ENCODE measurements at regions not wholly inside any gene's neighbourhood (a gene's known extent, or its start where the extent isn't known, plus 50 kb on each side); places are given as distances from the start of the nearest gene placed in this dataset.
A peak's percentile ranks its signal among the peaks of the same experiment; 100 is the strongest.

DNA sequence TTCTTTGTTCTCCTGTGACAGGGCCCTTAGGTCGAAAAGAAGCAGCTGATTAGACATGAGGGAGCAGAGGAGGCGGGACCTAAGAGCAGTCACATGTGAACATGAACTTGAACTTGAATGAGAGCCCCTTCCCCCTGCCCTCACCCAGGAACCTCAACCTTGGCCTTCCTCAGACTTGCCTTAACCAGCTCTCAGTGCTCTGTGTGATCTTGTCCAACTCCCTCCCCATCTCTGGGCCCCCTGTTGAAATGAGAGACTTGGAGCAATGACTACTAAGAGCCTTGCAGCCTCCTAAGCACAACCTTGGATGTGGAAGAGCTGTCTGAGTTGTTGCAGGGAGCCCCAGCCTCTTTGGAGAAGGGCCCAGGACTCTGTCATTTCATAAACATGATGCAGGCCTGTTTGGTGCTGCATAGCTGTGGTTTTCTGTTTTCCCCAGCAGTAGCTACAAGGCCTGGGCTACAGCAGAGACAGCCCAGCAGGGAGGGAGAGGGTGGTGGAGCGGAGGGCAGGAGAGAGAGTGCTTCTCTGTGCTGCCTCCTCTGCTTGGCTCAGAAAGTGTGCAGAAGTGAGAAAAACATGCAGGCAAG, 123.9 kb upstream of the ZMIZ1 start:
- peak; percentile 90 for DNase-seq (ENCODE audit: low spot score)

DNA sequence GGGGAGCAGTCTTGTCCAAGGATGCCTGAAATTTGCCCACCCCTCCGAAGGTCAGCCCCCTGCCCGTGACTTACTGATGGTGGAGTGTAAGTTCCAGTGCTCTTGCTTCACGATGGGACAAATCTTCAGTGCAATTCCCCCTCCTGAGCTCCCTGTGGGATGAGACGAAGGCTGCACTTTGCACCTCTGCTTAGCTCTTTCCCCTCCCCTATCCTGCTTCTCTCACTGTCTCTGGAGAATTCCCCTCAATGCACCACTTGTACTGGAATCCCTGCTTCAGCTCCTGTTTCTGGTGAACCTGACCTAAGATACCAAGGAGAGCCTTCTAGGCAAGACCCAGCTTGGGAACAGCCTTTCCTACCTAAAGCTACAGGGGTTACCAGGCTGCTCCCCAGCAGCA, 122.9 kb upstream of the ZMIZ1 start:
- DNase-seq (ENCODE audit: low spot score) = no peak

DNA sequence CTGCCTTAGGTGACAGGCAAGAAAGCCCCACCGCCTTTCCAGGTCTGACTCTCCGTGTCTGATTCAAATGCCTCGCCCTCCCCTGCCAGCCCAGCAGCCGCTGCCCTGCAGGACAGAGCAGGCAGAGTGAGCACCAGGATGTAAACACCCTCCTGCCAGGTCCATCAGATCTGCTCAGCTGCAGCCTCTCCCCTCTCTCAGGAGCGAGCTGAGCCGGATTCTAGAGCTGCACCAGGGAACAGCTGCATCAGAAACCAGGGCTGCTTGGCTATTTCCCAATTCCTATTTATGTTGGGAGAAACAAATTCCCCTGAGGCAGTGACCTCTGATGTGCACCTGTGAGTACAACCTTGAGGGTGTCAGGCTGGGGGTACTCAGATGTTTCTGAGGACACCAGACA, 121.5 kb upstream of the ZMIZ1 start:
- DNase-seq (ENCODE audit: low spot score) = no peak

DNA sequence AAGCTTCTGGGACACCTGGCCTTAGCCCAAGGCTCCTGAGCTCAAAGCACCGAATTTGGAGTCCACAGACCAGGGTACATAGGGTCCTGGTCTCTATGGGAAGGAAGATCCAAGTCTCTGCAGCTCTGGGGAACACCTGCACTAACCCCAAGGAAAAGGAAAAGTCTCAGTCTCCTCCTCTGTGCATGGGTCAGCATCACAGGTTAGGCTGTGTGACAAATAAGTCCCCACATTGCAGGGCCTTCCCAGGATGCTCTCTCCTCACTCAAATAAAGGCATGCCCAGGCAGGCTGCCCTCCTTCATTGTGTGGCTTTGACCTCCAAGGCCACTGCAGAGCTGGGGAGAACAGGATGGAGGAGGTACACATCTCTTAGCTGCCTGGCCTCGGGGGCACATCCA, 121.0 kb upstream of the ZMIZ1 start:
- DNase-seq (ENCODE audit: low spot score) = no peak

DNA sequence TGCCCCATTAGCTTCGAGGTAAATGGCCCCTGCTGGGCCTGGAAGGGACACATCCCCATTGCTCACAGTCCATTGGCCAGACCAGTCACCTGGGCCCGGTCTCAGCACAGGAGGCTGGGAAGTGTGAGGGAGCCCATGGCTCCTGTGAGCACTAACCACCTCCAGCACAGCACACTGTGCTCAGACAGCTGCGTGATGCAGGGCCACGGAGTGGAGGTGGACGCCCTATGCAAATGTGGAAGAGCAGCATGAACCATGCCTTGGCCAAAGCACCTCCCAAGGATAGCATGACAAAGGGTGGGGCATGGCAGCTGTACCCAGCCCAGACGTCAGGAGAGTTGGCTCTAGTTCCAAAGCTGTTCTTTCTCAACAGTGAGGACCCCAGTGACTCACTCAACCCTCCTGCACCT, 120.1 kb upstream of the ZMIZ1 start:
- no peak for DNase-seq (ENCODE audit: low spot score)

DNA sequence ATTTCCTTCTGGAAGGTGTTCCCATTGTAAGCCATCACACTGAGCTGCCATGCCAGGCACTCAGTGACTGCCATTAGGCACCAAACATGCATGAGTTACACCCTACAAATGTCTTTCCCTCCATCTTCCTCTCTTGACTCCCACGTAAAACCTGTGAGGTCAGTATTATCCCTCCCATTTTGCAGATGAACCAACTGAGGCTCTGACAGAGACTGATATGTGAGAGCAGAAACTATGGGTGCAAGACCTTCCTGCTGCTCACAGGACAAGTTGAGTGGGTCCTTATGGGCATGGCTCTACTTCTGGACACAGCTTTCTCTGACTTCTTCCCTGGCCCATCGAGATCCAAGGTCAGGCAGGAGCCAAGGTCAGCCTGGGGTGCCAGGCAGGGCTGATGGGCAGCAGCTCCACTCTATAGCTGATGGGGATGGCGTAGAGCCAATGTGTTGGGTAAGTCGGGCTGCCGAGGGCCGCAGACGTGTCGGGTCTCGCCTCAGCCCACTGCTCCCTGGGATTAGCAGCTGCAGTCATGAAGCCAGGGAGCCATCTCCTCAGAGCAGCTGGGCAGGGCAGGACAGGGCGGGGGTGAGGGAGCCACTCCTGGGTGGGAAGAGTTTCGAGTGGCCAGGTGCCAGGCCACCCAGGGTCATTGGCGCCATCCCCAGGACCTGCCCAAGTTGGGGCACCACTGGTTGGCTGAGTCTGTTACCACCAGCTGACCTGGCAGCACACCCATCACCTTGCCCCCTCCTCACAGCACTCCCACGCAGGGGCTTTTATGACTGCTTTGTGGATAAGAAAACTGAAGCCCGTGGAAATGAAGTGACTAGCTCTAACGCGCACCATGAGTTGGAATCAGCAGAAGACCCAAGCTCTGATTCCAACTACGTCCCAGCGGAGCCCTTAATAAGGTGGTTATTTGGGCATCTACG, 117.8 kb upstream of the ZMIZ1 start:
- DNase-seq (ENCODE audit: low spot score) = no peak

DNA sequence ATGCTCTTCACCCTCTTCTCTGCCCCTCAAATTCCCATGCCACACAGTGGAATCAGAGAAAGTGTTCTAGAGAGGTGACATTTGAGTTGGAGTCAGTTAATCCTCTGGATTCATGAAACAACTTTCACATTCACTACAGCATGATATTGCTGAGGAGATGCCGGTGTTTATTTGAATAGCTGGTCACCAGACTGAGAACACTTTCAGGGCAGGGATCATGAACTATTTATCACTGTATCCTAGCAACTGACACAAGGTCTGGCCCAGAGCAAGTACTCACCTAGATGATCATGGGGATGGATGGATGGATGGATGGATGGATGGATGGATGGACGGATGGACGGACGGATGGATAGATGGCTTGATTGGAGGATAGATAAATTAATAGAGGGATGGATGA, 116.7 kb upstream of the ZMIZ1 start:
- no peak for DNase-seq (ENCODE audit: low spot score)

DNA sequence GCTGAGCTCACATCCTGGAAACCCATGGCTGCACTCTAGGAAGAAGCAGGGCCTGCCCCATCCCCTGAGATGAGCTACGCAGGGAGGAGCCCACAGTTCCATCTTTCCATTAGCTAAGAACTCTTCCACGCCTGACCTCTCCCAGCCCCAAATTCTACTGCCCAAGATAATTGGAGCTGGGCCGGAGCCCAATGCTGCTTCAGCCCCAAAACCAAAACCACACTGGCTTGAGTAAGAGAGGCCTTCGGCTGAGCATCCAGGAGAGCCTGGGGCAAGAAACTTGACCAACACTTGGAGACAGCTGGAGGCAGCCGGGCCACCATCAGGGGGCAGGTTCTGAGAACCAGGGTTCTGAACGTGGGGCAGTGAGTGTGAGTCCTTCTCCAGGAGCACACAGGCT, 116.1 kb upstream of the ZMIZ1 start:
- DNase-seq (ENCODE audit: low spot score) = no peak

DNA sequence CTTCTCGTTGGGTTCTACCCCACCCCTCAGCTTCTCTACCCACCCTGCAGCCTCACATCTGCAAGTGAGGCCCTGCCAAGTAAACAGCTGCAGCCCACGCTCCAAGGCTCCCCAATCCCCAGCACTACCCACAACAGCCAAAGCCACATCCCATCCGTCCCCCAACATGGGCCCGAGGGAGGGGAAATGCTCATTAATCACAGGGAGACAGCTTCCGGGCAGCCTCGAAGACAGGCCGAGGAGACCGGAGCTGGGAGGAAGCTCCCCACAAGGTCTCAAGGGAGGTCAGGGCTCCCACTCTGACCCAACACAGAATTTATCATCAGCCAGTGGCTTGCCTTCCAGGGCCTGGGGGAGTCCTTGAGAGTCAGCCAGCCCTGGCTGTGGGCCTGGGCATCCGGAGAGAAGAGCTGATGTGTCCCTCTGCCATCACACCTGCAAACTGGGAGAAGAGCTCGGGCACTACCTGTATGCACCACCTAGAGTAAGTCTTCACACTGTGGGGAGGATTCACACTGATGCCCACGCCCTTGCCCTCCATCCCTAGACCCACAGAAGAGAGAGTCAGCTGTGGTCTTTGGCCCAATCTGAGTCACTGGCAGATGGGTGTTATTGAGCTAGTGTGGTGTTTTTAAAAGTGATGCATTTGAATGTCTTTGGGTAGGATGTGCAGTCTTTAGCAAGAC, 115.5 kb upstream of the ZMIZ1 start:
- peak; percentile 65 for DNase-seq (ENCODE audit: low spot score)

DNA sequence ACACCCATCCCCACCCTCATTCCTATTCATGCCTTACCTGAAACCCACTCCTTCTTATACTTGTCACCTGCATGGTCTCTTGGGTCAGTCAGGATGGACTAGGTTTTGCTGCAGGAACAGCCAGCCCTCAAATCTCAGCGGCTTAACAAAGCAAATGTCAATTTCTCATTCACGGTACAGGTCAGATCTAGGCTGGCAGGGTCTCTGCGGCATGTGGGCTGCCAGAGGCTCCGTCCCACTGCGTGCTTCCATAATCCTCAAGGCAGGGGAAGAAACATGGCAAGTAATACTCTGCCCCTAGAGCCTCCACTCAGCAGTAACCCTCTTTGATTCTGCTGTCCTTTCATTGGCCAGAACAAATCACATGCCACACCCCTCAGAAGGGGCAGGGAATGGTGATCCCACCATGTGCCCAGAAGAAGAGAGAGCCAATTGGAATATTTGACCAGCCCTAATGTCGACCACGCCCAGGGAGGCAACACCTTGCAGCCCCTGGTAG, 114.9 kb upstream of the ZMIZ1 start:
- no peak for DNase-seq (ENCODE audit: low spot score)

DNA sequence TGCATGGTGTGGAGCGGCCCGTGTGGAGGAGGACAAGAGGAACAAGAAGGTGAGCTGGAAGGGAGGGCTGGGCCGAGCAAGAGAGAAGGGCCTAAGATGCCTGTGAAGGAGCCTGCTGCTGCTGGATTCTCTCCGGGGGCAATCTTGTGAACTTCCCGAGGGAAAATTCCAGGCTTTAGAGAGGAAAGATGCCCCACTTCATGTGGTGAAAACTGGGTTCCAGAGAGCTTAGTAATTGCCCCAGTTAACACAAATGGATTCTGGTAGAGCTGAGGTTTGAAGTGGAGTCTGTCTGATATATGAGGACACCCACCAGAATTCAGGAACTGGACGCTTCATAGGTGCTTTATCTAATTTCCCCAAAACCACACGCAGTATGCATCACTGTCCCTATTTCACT, 114.1 kb upstream of the ZMIZ1 start:
- DNase-seq (ENCODE audit: low spot score) = no peak

DNA sequence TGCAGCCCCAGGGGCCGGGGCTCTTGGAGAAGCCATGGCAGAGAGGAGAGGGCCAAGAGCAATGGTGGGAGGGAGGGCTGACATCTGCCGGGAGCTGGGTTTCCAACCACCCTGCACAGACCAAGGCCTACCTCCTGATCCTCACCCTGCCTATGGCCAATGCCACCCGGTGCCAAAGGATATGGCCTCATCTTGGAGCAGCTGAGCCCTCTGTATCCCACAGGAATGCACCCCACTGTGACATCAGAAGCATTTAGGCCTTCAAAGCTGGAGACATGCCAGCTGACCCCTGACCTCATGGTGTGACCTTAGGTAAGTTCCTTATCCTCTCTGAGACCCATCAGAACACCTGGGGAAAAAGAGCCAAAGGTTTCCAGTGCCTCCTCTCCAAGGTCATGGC, 113.6 kb upstream of the ZMIZ1 start:
- DNase-seq (ENCODE audit: low spot score) = no peak

DNA sequence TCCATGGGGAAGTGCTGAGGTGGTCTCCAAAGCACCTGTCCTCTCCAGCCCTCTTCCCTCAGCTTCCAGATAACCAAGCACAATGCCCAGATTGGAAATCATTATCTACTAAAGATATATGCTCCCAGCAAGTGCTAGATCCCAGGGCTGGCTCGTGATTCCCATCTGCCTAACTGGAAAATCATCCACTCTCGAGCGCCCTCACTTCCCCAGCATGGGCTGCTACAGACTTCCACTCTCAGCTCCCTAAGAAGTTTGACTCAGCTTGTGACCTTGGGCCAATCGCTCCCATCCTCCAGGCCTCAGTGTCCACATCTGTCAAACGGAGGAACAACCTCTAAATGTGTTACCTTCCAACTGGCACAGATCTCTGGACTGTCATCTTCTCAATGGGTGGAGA, 112.4 kb upstream of the ZMIZ1 start:
- DNase-seq (ENCODE audit: low spot score) = no peak

DNA sequence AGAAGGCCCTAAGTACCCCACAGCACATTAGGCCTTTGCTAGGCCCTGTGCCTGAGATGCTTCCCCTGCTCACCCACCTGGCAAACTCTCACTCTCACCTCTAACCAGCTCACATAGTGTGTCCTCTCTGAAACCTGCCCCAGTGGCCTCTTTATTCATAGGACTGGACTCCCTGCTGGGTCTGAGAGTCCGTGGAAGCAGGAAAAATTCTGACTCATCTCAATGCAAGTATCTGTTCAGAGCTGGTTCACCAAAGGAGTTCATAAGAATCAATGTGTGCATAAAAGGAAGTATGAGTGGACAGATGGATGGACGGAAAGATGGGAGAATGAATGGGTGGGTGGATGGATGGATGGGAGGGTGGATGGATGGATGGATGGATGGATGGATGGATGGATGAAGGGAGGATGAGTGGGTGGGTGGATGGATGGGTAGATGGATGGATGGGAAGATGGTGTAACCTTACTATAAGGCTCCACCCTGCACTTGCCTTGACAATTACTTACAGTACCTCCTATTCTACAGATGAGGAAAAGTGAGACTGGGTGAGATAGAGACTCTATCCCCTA, 111.2 kb upstream of the ZMIZ1 start:
- DNase-seq (ENCODE audit: low spot score) = no peak

DNA sequence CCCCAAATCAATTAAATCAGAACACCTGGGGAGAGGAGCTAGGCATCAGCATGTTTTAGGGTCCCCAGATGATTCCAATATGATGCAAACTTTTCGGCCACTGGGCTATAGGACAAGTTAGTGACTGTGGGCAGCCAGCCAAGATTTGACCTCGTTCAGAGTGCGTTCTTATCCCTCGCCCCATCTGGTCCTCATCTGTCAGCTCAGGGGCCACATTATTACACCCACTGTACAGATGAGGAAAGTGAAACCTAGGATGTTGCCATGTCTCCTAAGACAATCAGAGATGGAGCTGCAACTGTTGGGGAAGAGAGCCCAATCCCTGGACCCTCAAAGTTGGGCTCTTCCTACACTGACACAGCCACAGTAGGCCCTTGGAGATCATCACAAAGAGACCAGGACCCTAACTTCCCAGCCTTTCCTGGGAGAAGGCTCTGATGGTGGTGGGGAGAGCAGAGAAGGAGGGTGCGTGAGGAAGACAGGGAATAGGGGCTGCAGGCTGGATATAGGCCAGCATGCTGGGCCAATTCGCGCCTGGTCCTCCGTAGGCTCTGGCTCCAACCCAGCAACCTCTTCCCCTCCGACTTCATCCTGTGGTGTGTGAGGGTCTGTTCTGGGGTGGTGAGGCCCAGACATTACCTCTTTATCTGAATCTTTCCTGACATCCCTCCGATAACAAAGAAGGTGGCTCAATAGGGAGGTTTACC, 109.4 kb upstream of the ZMIZ1 start:
- no peak for DNase-seq (ENCODE audit: low spot score)

DNA sequence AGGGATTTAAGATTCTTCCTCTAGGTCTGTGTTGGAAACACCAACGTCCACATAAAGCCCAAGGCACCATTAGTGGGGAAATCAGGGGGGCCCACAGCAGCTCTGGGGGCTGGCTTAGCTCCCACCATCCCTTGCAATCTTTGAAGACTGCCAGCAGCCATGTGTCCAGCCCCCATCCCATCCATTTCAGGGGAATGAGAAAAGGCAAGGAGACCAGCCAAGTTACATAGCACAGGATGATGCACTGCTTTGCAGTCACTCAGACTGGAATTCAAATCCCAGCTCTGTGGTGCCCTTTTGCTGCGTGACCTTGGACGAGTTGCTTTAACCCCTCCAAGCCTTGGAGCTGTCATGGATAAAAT, 108.9 kb upstream of the ZMIZ1 start:
- no peak for DNase-seq (ENCODE audit: low spot score)

DNA sequence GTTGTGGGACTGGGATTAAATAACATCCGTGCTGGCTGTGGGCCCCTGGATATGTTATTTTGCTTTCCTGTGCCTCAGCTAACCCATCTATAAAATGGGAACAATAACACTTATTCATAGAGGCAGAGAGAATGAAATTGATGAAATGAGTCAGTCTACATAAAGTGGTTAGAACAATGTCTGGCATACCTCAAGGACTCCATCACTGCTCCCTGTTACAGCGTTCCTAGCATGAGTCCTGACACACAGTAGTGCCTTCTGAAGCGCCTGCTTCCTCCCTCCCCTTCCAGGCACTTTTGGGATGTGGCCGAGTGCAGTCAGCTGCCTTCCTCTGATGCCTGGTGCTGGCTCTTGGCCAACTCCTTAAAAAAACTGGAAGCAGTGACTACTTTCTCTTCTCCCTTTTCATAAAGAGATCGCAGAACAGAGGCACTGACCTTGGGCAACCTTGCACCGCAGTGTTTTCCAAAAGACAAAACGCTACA, 108.4 kb upstream of the ZMIZ1 start:
- DNase-seq (ENCODE audit: low spot score) = peak; percentile 88

DNA sequence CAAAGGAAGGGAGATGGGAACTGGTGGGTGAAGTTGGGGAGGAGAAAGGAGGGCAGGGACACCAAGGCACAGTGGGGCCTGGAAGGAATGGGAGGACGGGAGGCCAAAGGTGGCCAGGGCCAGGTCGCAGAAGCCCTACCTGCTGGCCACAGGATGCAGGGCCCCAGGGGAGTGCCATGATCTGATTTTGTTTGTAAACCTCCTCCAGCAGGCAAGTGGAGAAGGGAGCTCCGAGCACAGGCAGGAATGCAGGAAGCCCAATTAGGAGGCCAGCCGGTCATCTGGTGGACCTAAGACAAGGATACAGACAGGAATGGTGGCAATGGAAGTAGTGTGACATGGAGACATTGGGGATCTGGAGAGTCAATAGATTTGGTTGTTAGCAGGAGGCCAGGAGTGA, 107.0 kb upstream of the ZMIZ1 start:
- no peak for DNase-seq (ENCODE audit: low spot score)

DNA sequence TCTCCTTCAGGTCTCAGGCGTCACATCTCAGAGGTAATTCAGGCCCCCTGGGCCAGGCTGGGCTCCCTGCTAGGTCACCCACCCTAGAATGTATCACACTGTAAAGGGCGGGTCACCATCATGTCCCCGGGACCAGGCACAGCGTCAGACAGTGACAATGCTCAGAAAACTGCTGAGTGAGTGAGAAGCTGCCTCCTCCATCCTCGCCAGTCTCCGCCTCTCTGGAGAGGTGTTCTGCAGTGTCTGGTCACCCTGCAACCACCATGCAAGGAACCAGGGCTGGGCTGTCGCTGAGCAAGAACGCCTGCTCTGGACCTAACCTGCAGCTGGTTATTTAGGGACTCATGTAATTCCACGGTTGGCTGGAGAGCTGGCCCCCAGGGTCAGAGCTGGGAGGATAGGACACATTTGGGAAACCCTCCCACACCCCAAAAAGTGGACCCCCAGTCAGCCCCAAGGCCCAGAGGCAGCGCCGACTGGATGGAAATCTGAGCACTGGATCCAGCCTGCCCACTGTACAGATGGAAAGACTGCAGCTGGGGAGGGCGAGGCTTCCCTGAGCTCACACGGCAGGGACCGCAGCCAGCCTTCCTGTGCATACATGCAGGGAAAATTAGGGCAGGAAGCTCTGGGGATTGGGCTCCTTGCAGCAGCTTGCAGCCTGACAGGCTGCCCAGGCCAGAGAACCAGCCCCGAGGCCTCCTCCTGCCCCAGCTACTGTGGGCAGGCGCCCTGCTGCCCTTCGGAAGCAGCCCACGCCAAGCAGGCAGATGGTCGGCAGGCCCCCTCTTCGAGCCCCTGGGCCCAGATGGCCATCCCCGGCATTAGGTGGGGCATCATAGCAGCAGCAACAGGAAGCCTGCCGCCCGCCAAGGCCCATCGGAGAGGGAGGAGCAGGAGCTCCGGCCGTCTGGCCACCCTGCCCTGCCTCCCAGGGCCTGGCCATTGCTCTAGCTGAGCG, 105.4 kb upstream of the ZMIZ1 start:
- DNase-seq (ENCODE audit: low spot score) = no peak

DNA sequence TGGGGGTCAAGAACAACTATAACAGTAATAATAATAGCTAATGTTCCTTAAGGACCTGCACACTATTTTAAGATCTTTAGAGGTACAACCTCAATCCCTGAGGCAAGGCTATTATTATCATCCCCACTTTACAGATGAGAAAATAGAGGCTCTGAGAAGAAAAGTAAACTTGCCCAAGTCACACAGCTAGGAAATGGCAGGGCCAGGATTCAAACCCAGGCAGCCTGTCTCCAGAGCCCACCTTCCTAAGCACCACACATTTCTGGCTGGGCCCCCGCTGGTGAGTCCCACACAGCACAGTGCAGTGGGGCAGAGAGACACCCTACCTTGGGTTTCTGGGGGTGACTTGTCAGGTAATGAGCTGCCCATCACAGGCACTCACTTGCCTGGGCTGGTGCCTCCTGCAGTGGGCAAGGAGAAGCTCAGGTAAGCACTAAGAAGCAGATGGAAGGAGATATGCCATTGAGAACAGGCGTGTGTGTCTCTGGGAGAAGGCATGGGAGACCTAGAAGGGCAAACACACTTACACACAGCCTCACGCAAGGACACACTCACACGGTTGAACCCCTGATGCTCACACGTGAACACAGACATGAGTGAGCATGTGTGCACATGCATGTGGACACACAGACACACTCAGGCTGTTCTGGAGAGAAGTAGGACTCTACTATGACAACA, 104.4 kb upstream of the ZMIZ1 start:
- no peak for DNase-seq (ENCODE audit: low spot score)
